Liver (tissue), 3 donors: ENCODE measurements at regions not wholly inside any gene's neighbourhood (a gene's known extent, or its start where the extent isn't known, plus 50 kb on each side); places are given as distances from the start of the nearest gene placed in this dataset.

ENCODE experiments used
- ATF3 ChIP-seq: IDR thresholded peaks from 2 replicates; pipeline ENCODE4 v1.6.1; 2016; ENCODE audit warnings: antibody characterized with exemption
- EGR1 ChIP-seq, 2 donors: IDR thresholded peaks; 2 replicates each; pipeline ENCODE4 v1.6.1; 2016 to 2018; ENCODE audit warnings: antibody characterized with exemption in 2 of 2, low read depth in 2 of 2
- GABPA ChIP-seq, 2 donors: IDR thresholded peaks in 1 of 2; conservative IDR thresholded peaks in 1 of 2; 2 replicates each; pipeline ENCODE4 v1.6.1; 2016; ENCODE audit warnings: antibody characterized with exemption in 2 of 2, mild to moderate bottlenecking in 1 of 2, moderate library complexity in 1 of 2
- JUND ChIP-seq, 2 donors: IDR thresholded peaks; 2 replicates each; pipeline ENCODE4 v1.6.1; 2016; ENCODE audit warnings: antibody characterized with exemption in 2 of 2
- NR2F2 ChIP-seq: IDR thresholded peaks from 2 replicates; pipeline ENCODE4 v1.6.1; 2016; ENCODE audit warnings: antibody characterized with exemption
- RAD21 ChIP-seq, 2 donors: IDR thresholded peaks; 2 replicates each; pipeline ENCODE4 v1.6.1; 2016; ENCODE audit warnings: antibody characterized with exemption in 2 of 2, mild to moderate bottlenecking in 2 of 2
- SP1 ChIP-seq: IDR thresholded peaks from 2 replicates; pipeline ENCODE4 v1.6.1; 2018; ENCODE audit warnings: antibody characterized with exemption, mild to moderate bottlenecking
- TF ChIP-seq, protein P1 (sequence below): fragments of 150-350 bp; IDR thresholded peaks from 2 replicates; pipeline ENCODE4 v1.5.1; 2017; ENCODE audit warnings: improper control_type of control experiment, low read depth, low read length; ENCODE audit not compliant: missing input control
- TF ChIP-seq, protein P2 (sequence below): IDR thresholded peaks from 2 replicates; pipeline ENCODE4 v1.6.1; 2016; ENCODE audit warnings: antibody characterized with exemption, mild to moderate bottlenecking
- TF ChIP-seq, protein P3 (sequence below): IDR thresholded peaks from 2 replicates; pipeline ENCODE4 v1.6.1; 2016; ENCODE audit warnings: antibody characterized with exemption
- donor health status: healthy.
- donor health status: healthy.

GRCh38 chr13:50291611-50292010 lies 276.4 kb downstream of the KCNRG start:
- TF ChIP-seq, protein P1, sequence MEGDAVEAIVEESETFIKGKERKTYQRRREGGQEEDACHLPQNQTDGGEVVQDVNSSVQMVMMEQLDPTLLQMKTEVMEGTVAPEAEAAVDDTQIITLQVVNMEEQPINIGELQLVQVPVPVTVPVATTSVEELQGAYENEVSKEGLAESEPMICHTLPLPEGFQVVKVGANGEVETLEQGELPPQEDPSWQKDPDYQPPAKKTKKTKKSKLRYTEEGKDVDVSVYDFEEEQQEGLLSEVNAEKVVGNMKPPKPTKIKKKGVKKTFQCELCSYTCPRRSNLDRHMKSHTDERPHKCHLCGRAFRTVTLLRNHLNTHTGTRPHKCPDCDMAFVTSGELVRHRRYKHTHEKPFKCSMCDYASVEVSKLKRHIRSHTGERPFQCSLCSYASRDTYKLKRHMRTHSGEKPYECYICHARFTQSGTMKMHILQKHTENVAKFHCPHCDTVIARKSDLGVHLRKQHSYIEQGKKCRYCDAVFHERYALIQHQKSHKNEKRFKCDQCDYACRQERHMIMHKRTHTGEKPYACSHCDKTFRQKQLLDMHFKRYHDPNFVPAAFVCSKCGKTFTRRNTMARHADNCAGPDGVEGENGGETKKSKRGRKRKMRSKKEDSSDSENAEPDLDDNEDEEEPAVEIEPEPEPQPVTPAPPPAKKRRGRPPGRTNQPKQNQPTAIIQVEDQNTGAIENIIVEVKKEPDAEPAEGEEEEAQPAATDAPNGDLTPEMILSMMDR, result no peak
- TF ChIP-seq GABPA (IDR thresholded peaks at IDR 0.05 in 1 of 2, conservative IDR thresholded peaks at IDR 0.05 in 1 of 2) (no peak), RAD21 (IDR thresholded peaks at IDR 0.05) (no peak), EGR1 (IDR thresholded peaks at IDR 0.05; ENCODE audit: low read depth in 2 of 2) (no peak), SP1 (no peak), ATF3 (no peak), JUND (IDR thresholded peaks at IDR 0.05) (no peak), NR2F2 (no peak)
- TF ChIP-seq, protein P2, sequence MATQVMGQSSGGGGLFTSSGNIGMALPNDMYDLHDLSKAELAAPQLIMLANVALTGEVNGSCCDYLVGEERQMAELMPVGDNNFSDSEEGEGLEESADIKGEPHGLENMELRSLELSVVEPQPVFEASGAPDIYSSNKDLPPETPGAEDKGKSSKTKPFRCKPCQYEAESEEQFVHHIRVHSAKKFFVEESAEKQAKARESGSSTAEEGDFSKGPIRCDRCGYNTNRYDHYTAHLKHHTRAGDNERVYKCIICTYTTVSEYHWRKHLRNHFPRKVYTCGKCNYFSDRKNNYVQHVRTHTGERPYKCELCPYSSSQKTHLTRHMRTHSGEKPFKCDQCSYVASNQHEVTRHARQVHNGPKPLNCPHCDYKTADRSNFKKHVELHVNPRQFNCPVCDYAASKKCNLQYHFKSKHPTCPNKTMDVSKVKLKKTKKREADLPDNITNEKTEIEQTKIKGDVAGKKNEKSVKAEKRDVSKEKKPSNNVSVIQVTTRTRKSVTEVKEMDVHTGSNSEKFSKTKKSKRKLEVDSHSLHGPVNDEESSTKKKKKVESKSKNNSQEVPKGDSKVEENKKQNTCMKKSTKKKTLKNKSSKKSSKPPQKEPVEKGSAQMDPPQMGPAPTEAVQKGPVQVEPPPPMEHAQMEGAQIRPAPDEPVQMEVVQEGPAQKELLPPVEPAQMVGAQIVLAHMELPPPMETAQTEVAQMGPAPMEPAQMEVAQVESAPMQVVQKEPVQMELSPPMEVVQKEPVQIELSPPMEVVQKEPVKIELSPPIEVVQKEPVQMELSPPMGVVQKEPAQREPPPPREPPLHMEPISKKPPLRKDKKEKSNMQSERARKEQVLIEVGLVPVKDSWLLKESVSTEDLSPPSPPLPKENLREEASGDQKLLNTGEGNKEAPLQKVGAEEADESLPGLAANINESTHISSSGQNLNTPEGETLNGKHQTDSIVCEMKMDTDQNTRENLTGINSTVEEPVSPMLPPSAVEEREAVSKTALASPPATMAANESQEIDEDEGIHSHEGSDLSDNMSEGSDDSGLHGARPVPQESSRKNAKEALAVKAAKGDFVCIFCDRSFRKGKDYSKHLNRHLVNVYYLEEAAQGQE, result no peak
- TF ChIP-seq, protein P3, sequence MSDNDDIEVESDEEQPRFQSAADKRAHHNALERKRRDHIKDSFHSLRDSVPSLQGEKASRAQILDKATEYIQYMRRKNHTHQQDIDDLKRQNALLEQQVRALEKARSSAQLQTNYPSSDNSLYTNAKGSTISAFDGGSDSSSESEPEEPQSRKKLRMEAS, result no peak
